Heart right ventricle (tissue), 16 donors: ENCODE measurements at regions not wholly inside any gene's neighbourhood (a gene's known extent, or its start where the extent isn't known, plus 50 kb on each side); places are given as distances from the start of the nearest gene placed in this dataset.

Experiments used
- ATAC-seq, 8 donors: fragments of 200-7000 bp; cut with Tn5 transposase; one replicate each; pipeline ENCODE4 v1.9.1; 2020; ENCODE audit warnings: mild to moderate bottlenecking in 8 of 8, moderate library complexity in 8 of 8, moderate number of reproducible peaks in 1 of 8
- DNase-seq, 2 donors: peaks; one replicate each; pipeline ENCODE4 v3.0.0-alpha.2; 2020
- H3K27ac ChIP-seq, 10 donors: fragments of 200-600 bp; sonication (generic) in 2 of 10; one replicate each; pipeline versions ENCODE4 v1.5.0 to v1.8.0; 2020 to 2022; ENCODE audit warnings: mild to moderate bottlenecking in 3 of 10
- H3K27me3 ChIP-seq, 7 donors: fragments of 200-600 bp; one replicate each; pipeline ENCODE4 v1.8.0; 2021 to 2022; ENCODE audit warnings: mild to moderate bottlenecking in 2 of 7
- H3K36me3 ChIP-seq, 9 donors: fragments of 200-600 bp; sonication (generic) in 1 of 9; one replicate each; pipeline versions ENCODE4 v1.5.0 to v1.8.0; 2020 to 2022; ENCODE audit warnings: mild to moderate bottlenecking in 2 of 9
- H3K4me1 ChIP-seq, 9 donors: fragments of 200-600 bp; sonication (generic) in 1 of 9; one replicate each; pipeline versions ENCODE4 v1.5.0 to v1.8.0; 2020 to 2022; ENCODE audit warnings: mild to moderate bottlenecking in 4 of 9
- H3K4me3 ChIP-seq, 10 donors: fragments of 200-600 bp; sonication (generic) in 2 of 10; one replicate each; pipeline versions ENCODE4 v1.5.0 to v1.8.0; 2020 to 2022; ENCODE audit warnings: mild to moderate bottlenecking in 7 of 10, moderate library complexity in 2 of 10
- H3K9me3 ChIP-seq, 11 donors: fragments of 200-600 bp in 10 of 11; sonication (generic) in 2 of 11; one replicate each; pipeline versions ENCODE4 v1.5.0 to v1.8.0; 2013 to 2022; ENCODE audit warnings: mild to moderate bottlenecking in 2 of 11, control low read depth in 1 of 11, moderate library complexity in 1 of 11
- WGBS, 2 donors: extraction: QIAGEN DNeasy Blood & Tissue Kit; methylation state at CpG; one replicate each; pipeline ENCODE4 v1.1.7; 2013; ENCODE audit warnings: inconsistent platforms in 1 of 2; 5-methylcytosine and 5-hydroxymethylcytosine counted together
- intact Hi-C, 10 donors: fragments of 100-400 bp; cut with DNase I; formaldehyde crosslinking; loops; one replicate each; pipeline versions ENCODE4 v1.11.1 to v1.14.2; 2022
- TF ChIP-seq, protein P1 (sequence below), 9 donors: fragments of 200-600 bp; sonication (generic) in 2 of 9; IDR thresholded peaks; one replicate each; pipeline versions ENCODE4 v1.5.0 to v1.8.0; 2021 to 2022; ENCODE audit warnings: antibody characterized with exemption in 9 of 9, mild to moderate bottlenecking in 5 of 9, moderate library complexity in 1 of 9
- donor health status: Arrhythmogenic right ventricular cardiomyopathy.
- donor health status: ischemic (EF 13 %, LVEDD 7.1; RV severe dilation, severe dysfunction).
- donor health status: healthy with polysubstance abuse.
- donor health status: DM: no; HTN: yes; CAD: no.
- donor health status: DM: no; HTN: no; CAD: no.
- donor health status: ischemic (EF 25% LVEDD 6.9; RV normal size, moderate dysfunction).
- donor health status: ischemic (EF 25% LVEDD 5.7; RV mildly dilated, moderate dysfunction).
- donor health status: healthy.
- donor health status: DM: yes; HTN: yes; CAD: no.
- donor health status: Ischemic cardiomyopathy.
- donor health status: ischemic (EF 35%, LVEDD 5.7; RV mildly dilated, moderate dysfunction).
- donor health status: nonischemic (EF 11% LVEDD 7.7; RV severe dilation, severe dysfunction).
- donor health status: DM: yes; HTN: yes; CAD: no.
- donor health status: PGD.
- donor health status: ischemic (EF 29% LVEDD 5.4; RV normal size, mild dysfunction).
- donor health status: nonischemic (EF 23%, LVEDD 6.1; RV moderate dilation, normal function).

DNA sequence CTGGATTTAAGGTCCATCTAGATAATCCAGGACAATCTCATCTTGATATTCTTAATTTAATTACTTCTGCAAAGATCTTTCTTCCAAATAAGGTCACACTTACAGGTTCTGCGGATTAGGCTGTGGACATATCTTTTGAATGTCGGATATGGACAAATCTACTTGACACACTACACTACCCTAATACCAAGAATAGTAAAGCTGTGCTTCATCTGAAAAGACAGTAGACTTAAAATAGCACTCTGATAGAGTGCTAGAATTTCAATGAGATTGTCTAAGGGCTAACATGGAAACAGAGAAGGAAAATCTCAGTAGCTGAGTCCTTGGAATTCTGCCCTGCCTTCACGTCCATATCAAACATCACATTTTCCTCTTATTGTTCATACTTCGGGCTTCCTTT is 1238.0 kb downstream of the EPHA7 start:
- Histone ChIP-seq H3K27ac (peak overlapping the region in 2 of 10 donors; percentile 24 to 75), H3K4me3 (peak overlapping the region in 3 of 10 donors; percentile 6 to 52 (median 29)), H3K36me3 (no peaks in the 10 kb centered on the region), H3K9me3 (no peaks in the 10 kb centered on the region), H3K4me1 (no peaks in the 10 kb centered on the region), H3K27me3 (no peaks in the 10 kb centered on the region)
- intact Hi-C loops: no loop called here
- ATAC-seq (peak in 4 of 8 donors; percentile 49 to 78 (median 70)), DNase-seq (no peak)
- TF ChIP-seq, protein P1, sequence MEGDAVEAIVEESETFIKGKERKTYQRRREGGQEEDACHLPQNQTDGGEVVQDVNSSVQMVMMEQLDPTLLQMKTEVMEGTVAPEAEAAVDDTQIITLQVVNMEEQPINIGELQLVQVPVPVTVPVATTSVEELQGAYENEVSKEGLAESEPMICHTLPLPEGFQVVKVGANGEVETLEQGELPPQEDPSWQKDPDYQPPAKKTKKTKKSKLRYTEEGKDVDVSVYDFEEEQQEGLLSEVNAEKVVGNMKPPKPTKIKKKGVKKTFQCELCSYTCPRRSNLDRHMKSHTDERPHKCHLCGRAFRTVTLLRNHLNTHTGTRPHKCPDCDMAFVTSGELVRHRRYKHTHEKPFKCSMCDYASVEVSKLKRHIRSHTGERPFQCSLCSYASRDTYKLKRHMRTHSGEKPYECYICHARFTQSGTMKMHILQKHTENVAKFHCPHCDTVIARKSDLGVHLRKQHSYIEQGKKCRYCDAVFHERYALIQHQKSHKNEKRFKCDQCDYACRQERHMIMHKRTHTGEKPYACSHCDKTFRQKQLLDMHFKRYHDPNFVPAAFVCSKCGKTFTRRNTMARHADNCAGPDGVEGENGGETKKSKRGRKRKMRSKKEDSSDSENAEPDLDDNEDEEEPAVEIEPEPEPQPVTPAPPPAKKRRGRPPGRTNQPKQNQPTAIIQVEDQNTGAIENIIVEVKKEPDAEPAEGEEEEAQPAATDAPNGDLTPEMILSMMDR (IDR thresholded peaks at IDR 0.05): no peak
- WGBS, 2 donors: 29 to 38% methylated on average over 4 of the region's 4 CpGs

DNA sequence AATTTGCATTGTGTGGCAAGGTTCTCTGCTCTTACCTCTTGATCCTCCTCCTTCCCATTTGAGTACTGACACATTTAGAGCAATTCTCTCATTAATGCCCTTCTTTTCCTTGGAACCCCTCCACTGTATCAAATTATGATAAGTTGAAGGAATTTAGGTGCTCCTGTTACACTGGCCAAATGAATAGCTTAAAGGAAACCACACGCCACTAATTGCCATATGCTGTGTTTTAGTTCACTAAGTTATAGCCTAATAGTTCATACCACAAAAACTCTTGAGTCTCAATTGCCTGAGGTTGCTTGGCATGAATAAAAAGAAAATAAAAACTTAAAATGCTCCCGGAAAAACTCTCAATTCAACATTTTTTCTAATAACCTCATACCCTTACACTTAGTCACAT is 1239.3 kb downstream of the EPHA7 start:
- no peak for DNase-seq
- Histone ChIP-seq H3K27ac (peak overlapping the region in 1 of 10 donors; percentile 75), H3K4me1 (no peaks in the 10 kb centered on the region), H3K27me3 (no peaks in the 10 kb centered on the region), H3K4me3 (peak overlapping the region in 4 of 10 donors; percentile 3 to 52 (median 18)), H3K9me3 (no peaks in the 10 kb centered on the region), H3K36me3 (no peaks in the 10 kb centered on the region)
- ATAC-seq: no peak
- WGBS, 2 donors: 88 to 94% methylated on average over 2 of the region's 2 CpGs
- intact Hi-C loops: no loop called here
- TF ChIP-seq, protein P1 (IDR thresholded peaks at IDR 0.05): no peak

DNA sequence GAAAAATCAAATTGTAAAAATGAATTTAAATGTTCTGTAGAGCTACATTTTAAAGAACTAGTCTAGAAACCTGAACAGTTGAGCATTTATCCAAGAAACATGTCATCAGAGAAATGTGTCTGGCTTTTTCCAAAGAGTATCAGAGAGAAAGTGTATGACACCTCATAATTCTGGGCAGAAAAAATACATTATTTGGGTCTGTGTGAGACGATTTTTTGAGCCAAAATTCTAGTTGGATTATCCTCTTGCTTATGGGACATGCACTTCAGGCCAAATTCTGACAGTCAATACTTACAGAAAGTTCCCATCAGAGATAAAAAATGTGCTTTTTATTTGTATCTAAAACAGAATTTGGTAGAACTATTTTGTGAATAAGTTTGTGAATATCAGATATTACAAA is 1242.7 kb downstream of the EPHA7 start:
- intact Hi-C loops: no loop called here
- Histone ChIP-seq H3K4me1 (no peaks in the 10 kb centered on the region), H3K27me3 (no peaks in the 10 kb centered on the region), H3K9me3 (no peaks in the 10 kb centered on the region), H3K4me3 (no peak overlapping the region), H3K36me3 (no peaks in the 10 kb centered on the region), H3K27ac (no peak overlapping the region)
- ATAC-seq (no peak), DNase-seq (no peak)
- 45 to 46% methylated on average over 1 of the region's 1 CpG for WGBS, 2 donors
- TF ChIP-seq, protein P1 (IDR thresholded peaks at IDR 0.05): no peak

DNA sequence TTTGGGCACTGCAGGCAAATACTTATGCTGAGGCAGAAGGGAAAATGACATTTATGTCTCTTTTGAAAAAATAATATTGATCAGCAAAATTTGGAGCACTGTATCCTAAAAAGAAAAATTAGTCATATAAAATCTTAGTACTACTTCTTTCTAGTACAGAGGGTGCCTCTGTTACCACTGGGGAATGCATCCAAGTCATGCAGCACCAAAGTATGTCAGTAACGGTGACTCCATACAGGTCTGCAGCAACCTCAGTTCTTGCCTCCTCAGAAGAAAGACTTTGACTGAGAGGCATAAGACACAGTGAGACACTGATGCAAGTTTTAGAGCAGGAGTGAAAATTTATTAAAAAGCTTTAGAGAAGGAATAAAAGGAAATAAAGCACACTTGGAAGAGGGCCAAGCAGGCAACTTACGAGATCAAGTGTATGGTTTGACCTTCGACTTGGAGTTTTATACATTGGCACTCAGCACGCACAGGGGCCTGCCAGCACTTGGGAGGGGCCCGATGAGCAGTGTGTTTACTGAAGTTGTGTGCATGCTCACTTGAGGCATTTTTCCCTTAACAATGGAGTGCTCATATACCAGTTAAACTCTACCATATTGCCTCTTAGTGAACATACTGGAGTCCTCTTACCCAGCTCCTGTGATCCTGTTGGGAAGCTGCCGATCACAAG is 1244.8 kb downstream of the EPHA7 start:
- H3K9me3 ChIP-seq: no peaks in the 10 kb centered on the region
- peak overlapping the region in 1 of 10 donors; percentile 35 for H3K27ac ChIP-seq
- DNase-seq: no peak
- WGBS, 2 donors: 73% methylated on average over 6 of the region's 6 CpGs
- H3K36me3 ChIP-seq: no peaks in the 10 kb centered on the region
- H3K4me1 ChIP-seq: no peaks in the 10 kb centered on the region
- intact Hi-C loops: no loop called here
- no peaks in the 10 kb centered on the region for H3K27me3 ChIP-seq
- ATAC-seq: peak in 2 of 8 donors; percentile 56 to 58
- no peak overlapping the region for H3K4me3 ChIP-seq
- TF ChIP-seq, protein P1 (IDR thresholded peaks at IDR 0.05): no peak
